NCI-H2227 (cell line): ENCODE measurements at regions not wholly inside any gene's neighbourhood (a gene's known extent, or its start where the extent isn't known, plus 50 kb on each side); places are given as distances from the start of the nearest gene placed in this dataset.
A peak's percentile ranks its signal among the peaks of the same experiment; 100 is the strongest.
"Not testable (repeated sequence)": the region's sequence is repeated elsewhere in the genome, so short reads cannot be mapped to it uniquely, and the experiment has no call there.

Source experiments
- DNase-seq: peaks from one replicate; lab custom pipeline; 2025; ENCODE audit not compliant: unreplicated experiment; lab: John Stamatoyannopoulos, UW

- peak; percentile 69 for DNase-seq
These were observed 561.2 kb upstream of the PHF14 start for GRCh38 chr7:10412422-10413019.

DNA sequence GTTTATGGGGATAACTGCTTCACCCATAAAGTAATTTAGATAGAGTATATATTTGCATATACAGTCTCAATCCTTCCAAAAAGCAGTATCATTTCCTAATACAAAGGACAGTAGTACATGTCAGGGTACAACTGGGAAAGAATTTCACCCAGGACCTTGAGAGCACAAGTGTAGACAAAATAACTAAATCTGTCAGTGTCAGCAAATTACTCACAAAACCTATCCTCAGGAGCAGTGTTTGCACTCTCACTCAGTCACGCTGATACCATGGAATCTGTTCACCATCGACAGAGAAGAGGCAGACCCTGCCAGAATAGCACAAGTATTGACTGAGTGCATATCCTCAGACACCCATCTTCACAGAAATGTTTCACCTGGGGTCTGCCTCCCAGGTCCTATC, 554.7 kb upstream of the PHF14 start:
- no peak for DNase-seq

GRCh38 chr7:10429031-10429430, 544.6 kb upstream of the PHF14 start:
- no peak for DNase-seq

GRCh38 chr7:10429511-10429910, 544.2 kb upstream of the PHF14 start:
- no peak for DNase-seq

DNA sequence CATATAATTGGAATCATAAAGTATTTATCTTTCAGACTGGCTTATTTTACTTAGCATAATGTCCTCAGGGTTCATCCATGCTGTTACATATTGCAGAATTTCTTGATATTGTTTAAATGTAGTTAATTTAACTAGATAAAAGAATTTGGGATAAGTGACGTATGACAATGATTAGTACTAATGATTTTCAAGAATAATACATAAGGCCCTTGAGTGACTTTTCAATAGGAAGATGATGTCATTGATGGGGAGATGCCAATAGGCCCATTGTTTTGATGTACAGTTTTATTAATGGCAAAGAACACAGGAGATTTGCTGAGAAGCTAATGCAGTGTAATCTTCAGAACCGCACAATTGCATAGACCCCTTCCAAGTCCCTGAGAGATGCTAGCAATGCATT, 537.4 kb upstream of the PHF14 start:
- DNase-seq, result no peak

- no peak for DNase-seq
These were observed 534.6 kb upstream of the PHF14 start for GRCh38 chr7:10439027-10439426.

DNA sequence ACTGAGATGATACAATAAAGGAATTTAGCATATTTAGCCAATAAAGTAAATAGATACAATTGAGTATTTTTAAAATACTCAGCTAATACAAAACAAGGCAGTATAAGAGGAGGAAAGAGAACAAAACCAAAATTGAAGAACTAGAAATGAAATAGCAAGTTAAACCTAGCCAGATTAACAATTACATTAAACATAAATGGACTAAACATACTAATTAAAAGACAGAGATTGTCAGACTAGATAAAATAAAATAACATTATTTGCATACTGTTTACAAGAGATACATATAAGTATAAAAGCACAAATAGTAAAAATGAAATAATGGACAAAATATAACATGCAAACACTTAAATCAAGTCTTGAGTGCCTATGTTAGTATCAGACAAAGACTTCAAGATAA, 517.7 kb upstream of the PHF14 start:
- DNase-seq, result no peak

- no peak for DNase-seq
These were observed 513.2 kb upstream of the PHF14 start for GRCh38 chr7:10460474-10460873.

- DNase-seq, result no peak
These were observed 510.0 kb upstream of the PHF14 start for GRCh38 chr7:10463701-10464100.

DNA sequence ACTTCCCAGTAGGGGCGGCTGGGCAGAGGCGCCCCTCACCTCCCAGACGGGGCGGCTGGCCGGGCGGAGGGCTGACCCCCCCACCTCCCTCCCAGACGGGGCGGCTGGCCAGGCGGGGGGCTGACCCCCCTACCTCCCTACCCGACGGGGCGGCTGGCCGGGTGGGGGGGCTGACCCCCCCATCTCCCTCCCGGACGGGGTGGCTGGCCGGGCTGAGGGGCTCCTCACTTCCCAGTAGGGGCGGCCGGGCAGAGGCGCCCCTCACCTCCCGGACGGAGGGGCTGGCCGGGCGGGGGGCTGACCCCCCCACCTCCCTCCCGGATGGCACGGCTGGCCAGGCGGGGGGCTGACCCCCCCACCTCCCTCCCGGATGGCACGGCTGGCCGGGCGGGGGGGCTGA, 508.1 kb upstream of the PHF14 start:
- not testable (repeated sequence) for DNase-seq

DNA sequence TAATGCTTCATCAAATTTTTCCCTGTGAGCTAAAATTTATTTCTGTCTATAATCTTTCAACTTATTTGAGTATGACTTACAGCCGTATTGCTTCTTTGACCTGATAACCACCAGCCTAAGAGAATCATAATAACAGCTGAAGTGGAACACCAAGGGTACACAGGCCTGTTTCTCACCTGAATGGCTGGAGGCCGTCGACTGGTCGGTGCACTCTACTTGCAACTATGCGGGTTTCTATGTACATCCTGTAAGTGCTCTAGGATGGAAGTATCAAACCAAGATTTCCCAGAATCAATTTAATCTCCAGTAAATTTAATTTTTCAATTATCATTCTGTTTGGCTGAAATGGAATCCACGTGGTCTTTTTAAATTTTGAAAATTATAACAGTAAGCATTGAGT, 504.8 kb upstream of the PHF14 start:
- no peak for DNase-seq

DNA sequence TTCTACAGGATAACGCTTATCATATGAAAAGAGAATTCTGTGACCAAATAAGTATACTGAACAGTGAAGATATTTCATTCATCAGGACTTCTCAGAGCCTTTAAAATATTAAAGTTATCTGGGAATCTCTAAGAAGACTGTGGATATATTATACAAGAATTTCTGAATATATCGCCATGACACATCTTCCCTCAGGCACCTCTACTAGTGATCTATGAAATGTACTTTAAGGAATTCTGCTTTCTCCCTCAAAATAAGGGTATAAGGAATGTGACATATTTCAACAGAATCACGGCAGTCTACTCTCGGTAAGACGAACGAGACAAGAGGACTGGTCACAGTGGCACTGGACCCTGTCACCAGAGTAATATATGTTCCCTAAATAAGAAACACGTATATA, 504.2 kb upstream of the PHF14 start:
- no peak for DNase-seq

- DNase-seq, result no peak
These were observed 502.2 kb upstream of the PHF14 start for GRCh38 chr7:10471280-10472058.

- peak; percentile 5 for DNase-seq
These were observed 501.6 kb upstream of the PHF14 start for GRCh38 chr7:10472115-10472514.

- DNase-seq, result no peak
These were observed 500.1 kb upstream of the PHF14 start for GRCh38 chr7:10473569-10473968.

- DNase-seq, result no peak
These were observed 499.6 kb upstream of the PHF14 start for GRCh38 chr7:10474048-10474447.

- no peak for DNase-seq
These were observed 497.6 kb upstream of the PHF14 start for GRCh38 chr7:10475940-10476641.

DNA sequence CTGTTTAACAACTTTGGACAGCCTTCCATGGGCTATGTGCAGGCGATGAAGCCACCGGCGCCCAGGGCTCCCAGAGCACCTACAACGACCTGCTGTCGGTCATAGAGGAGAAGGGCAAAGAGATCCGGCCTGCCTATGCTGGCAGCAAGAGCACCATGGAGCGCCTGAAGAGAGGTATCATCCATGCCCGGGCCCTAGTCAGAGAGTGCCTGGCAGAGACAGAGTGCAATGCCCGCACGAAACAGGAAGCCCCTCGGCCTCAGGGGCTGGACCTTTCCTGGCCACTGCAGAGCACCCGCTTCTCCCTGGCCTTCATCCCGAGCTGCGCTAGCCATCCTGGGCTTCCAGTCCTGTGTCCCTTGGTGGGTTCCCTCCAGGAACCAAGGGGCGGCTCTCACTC, 497.0 kb upstream of the PHF14 start:
- DNase-seq, result no peak

- no peak for DNase-seq
These were observed 490.0 kb upstream of the PHF14 start for GRCh38 chr7:10483671-10484070.

GRCh38 chr7:10484767-10485166, 488.9 kb upstream of the PHF14 start:
- no peak for DNase-seq

DNA sequence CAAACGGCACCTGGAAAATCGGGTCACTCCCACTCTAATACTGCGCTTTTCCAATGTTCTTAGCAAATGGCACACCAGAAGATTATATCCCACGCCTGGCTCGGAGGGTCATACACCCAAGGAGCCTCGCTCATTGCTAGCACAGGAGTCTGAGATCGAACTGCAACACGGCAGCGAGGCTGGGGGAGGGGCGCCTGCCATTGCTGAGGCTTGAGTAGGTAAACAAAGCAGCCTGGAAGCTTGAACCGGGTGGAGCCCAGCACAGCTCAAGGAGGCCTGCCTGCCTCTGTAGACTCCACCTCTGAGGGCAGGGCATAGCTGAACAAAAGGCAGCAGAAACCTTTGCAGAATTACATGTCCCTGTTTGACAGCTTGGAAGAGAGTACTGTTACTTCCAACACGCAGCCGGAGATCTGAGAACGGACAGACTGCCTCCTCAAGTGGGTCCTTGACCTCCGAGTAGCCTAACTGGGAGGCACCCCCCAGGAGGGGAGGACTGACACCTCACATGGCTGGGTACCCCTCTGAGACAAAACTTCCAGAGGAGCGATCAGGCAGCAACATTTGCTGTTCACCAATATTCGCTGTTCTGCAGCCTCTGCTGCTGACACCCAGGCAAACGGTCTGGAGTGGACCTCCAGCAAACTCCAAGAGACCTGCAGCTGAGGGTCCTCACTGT, 472.3 kb upstream of the PHF14 start:
- not testable (repeated sequence) for DNase-seq

DNA sequence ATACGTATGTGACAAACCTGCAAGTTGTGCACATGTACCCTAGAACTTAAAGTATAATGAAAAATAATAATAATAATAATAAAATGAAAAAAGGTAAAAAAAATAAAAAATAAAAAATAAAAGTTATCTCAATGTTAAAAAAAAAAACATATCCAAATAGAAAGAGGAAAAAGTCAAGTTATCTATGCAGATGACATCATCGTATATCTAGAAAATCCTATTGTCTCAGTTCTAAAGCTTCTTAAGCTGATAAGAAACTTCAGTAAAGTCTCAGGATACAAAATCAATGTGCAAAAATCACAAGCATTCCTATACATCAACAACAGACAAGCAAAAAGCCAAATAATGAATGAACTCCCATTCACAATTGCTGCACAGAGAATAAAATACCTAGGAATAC, 466.6 kb upstream of the PHF14 start:
- DNase-seq, result no peak
